GM21723 (cell line): ENCODE measurements at regions not wholly inside any gene's neighbourhood (a gene's known extent, or its start where the extent isn't known, plus 50 kb on each side); places are given as distances from the start of the nearest gene placed in this dataset.
"Not testable (repeated sequence)": the region's sequence is repeated elsewhere in the genome, so short reads cannot be mapped to it uniquely, and the experiment has no call there.

Experiments used
- ATAC-seq: cut with Tn5 transposase; IDR thresholded peaks from one replicate; pipeline ENCODE4 v1.9.1; 2021; ENCODE audit warnings: mild to moderate bottlenecking, moderate library complexity; ENCODE audit not compliant: unreplicated experiment

- ATAC-seq, result no peak
Observed at GRCh38 chr4:53885668-53886067, 178.7 kb downstream of the CHIC2 start.

- not testable (repeated sequence) for ATAC-seq
Observed at GRCh38 chr4:53877096-53877495, 187.3 kb downstream of the CHIC2 start.

DNA sequence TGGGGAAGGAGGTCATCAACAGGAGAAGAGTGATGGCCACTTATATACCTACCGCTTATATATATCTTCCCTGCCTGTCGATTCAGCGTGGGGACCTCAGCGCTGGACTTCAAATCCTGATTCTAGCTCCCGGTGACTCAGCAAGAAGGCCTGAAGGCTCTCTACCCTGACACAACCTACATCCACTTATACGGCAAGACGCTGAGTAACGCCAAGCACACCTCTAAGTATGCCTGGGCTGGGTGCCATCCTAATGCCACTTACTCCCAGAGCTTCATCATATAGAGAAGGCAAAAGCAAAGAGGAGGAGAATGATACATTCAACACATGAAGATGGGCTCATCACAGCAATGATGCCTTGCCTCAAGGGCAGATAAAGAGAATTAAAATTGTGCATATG lies 198.3 kb downstream of the CHIC2 start:
- ATAC-seq, result no peak

GRCh38 chr4:53865054-53865453 lies 199.4 kb downstream of the CHIC2 start:
- no peak for ATAC-seq

DNA sequence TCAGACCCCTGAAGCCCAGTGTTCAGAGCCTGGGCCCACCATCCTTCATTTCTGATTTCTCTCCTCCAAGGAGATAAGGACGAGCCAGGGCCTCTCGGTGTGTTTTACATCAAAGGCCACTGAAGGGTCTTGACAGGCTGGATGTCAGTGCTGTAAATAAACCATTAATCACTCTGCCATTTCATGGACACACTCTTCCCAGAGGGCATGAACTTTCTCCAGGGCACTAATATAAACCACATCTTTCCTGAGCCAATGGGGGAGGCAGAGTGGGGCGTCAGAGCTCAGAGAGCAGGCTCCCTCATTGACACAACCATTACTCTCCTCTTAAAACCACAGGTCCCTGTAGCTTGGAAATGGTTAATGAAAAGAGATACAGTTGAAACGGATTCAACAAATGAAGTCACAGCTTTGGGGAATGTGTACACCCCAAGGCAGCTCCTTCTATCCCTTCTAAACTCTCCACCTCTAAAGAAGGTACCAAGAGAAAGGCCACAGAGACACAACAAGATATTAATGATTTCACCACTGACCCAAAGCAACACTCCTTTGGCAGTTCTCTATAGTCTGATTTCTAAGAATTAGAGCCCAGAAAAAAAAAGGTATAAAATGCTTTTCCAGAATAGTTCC lies 200.6 kb downstream of the CHIC2 start:
- no peak for ATAC-seq

DNA sequence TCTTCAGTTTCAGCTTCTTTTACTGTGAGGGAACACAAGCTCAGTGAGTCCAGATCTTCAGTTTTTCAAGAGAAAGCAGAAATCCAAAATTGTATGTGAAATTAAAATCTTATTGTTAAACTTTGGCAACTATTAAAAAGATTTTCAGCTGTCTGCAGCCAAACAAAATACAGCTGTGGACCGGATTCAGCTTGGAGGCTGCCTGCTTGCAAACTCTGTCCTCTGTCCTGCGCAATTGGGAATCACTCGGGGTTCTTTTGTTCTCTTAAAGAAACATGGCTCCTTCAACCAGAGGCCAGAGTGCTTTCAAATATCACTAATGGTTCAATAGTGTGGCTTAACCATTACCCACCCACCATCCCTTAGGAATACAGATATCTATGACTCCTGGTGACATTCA lies 201.2 kb downstream of the CHIC2 start:
- ATAC-seq, result no peak

DNA sequence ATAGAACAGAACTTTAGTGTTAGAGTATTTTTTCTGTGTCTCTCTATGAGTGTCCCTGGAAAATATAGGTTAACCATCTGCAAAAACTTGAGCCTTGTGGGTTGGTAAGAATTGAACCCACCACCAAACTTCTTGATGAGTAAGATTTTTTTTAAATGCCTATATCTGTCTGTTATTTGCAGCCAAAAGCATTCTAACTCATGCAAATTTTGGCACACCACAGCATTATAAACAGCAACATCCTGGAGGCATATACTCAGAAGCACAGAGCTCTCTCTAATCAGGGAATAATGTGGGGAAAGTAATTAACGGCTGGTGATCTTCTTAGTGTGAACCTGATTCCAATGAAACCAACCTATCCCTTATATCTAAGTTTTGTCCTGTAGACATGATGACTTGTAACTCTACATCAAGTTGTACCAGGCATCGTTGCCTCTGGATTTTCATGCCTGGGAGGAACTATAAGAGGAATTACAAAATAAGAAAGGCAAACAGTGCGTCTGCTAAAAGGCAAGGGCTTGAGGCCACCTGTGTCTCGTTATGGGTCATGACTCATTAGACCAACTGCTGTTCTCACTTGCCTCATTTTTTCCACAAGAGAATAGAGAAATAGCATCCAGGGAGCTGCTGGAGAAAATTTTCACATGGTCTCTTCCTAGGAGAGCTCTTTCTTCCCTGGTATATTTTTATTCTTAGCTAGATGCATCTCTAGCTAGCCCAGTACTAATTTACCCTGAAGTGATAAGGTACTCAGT lies 202.4 kb downstream of the CHIC2 start:
- no peak for ATAC-seq

- ATAC-seq, result no peak
Observed at GRCh38 chr4:53859305-53859704, 205.1 kb downstream of the CHIC2 start.

- ATAC-seq, result no peak
Observed at GRCh38 chr4:53858744-53859143, 205.7 kb downstream of the CHIC2 start.

DNA sequence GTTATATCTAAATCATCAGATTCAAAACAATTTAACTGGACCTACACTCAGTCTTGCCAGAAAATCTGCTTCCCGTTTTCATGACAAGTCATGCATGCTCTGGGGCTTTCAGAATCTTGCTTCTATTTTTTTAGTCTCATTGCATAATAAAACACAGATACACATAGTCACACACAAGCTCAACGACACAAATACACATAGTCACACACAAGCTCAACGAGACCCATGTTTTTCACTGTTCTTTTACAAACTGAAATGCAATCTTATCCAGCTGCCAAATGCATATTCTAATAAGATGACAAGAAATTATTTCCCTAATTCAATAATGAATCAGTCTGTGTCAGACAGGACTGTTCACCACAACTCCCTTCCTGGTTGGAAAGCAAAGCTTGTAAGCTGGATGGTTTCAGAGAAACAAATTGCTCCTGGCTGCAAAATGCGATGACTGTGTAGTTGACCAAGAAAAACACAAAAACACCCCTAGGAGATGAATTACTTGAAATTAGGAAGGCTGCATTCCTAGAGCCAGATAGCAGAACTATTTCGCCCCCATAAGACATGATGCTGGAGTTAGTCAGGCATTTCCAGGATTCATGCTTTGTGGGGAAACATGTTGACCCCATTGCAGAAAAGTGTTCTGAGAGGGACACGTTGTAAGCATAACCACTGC lies 208.7 kb downstream of the CHIC2 start:
- no peak for ATAC-seq

DNA sequence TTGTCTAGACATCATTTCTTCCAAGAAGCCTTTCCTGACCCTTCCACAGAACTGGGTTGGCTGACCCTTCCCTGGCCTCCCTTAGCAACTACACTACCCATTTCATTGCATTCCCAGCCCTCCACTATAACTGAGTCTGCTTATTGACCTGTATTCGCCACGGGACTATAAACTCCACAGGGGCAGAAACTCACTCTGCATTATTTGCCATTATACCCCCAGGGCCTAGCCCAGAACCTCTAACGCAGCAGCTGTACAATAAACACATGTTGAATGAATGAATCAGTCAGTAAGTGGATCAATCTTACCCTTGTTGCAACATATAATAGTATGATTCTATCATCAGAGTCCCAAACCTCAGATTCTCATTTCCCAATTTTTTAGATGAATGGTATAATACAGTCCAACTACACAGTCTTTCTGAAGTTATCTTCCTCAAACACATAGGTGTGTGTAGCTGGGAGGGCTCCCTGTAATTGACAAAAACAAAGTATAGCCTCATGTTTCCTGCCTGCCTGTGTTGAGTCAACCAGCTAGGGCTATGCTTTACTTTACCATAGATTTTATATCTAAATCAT lies 209.3 kb downstream of the CHIC2 start:
- no peak for ATAC-seq

- no peak for ATAC-seq
Observed at GRCh38 chr4:53852343-53852742, 212.1 kb downstream of the CHIC2 start.

GRCh38 chr4:53847965-53848364 lies 216.4 kb downstream of the CHIC2 start:
- ATAC-seq, result no peak

GRCh38 chr4:53844551-53844950 lies 219.9 kb downstream of the CHIC2 start:
- ATAC-seq, result no peak

GRCh38 chr4:53844133-53844532 lies 220.3 kb downstream of the CHIC2 start:
- no peak for ATAC-seq

DNA sequence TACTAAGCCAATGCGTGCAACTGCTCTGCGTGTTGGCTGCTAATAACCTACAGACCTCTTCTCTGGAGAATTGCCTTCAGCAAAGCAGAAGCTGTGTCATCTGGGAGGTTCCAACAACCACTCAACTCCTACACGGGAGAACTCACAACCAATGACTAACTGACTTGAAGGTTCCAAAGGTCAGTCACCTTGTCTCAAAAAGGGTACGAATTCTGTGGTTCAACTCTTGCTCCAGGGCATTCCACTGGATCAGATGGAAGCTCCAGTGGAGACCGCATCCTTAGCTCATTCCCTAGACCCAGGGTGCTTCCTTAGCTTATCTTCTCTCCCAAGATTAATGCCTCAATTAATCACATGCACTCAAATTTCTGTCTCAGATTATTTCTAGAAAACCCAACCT lies 222.7 kb downstream of the CHIC2 start:
- no peak for ATAC-seq

DNA sequence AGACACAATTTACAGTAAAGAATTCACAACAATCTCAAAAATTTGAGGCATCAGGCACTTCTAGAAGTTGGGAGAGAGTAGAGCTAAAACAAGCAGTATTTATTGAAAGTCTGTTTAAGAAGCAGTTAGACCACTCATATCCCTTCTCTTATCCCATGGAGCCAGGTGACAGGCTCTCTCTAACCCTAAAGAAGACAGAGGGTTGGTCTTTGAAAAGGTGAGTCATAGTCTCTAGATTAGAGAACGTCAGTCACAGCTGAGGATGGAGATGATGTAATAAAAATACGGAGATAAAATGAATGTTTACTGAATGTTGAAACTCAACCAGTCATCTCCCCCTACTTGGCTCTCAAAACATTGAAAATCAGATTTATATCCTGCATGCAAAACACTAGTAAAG lies 223.8 kb downstream of the CHIC2 start:
- ATAC-seq, result no peak

- ATAC-seq, result not testable (repeated sequence)
Observed at GRCh38 chr4:53833302-53834003, 231.0 kb downstream of the CHIC2 start.

- ATAC-seq, result no peak
Observed at GRCh38 chr4:53832549-53832948, 231.9 kb downstream of the CHIC2 start.

GRCh38 chr4:53830511-53830910 lies 233.9 kb downstream of the CHIC2 start:
- ATAC-seq, result no peak

- no peak for ATAC-seq
Observed at GRCh38 chr4:53821179-53821851, 230.0 kb upstream of the LNX1 start.
